ENCODE measurements at regions not wholly inside any gene's neighbourhood (a gene's known extent, or its start where the extent isn't known, plus 50 kb on each side); places are given as distances from the start of the nearest gene placed in this dataset.

GRCh38 chr11:26777372-26777808 is 55.5 kb upstream of the SLC5A12 start:
- Histone ChIP-seq H3K4me3 (no peak overlapping the region), H3K4me1 (peaks cover 0 to 25% (median 8%) of the 10 kb centered on the region in 4 donors), H3K27me3 (no peaks in the 10 kb centered on the region), H3K9me3 (no peaks in the 10 kb centered on the region), H3K36me3 (no peaks in the 10 kb centered on the region), H3K27ac (no peak overlapping the region)
- no peak for DNase-seq
- TF ChIP-seq CTCF (IDR thresholded peaks at IDR 0.05), result no peak
- intact Hi-C loops (cut with DNase I; ENCODE audit: low total_unique reads), result no loop called here

GRCh38 chr11:26778000-26778757 is 56.3 kb upstream of the SLC5A12 start:
- Histone ChIP-seq H3K4me3 (no peak overlapping the region), H3K27me3 (no peaks in the 10 kb centered on the region), H3K36me3 (no peaks in the 10 kb centered on the region), H3K9me3 (no peaks in the 10 kb centered on the region), H3K27ac (no peak overlapping the region), H3K4me1 (peaks cover 0 to 25% (median 8%) of the 10 kb centered on the region in 4 donors)
- TF ChIP-seq CTCF (IDR thresholded peaks at IDR 0.05), result no peak
- no peak for DNase-seq
- intact Hi-C loops (cut with DNase I; ENCODE audit: low total_unique reads), result no loop called here

GRCh38 chr11:26779074-26779865 is 57.4 kb upstream of the SLC5A12 start:
- DNase-seq, result no peak
- no peak overlapping the region for H3K4me3 ChIP-seq
- intact Hi-C loops (cut with DNase I; ENCODE audit: low total_unique reads), result no loop called here
- no peak overlapping the region for H3K27ac ChIP-seq
- no peaks in the 10 kb centered on the region for H3K27me3 ChIP-seq
- no peak for TF ChIP-seq CTCF (IDR thresholded peaks at IDR 0.05)
- peaks cover 0 to 25% (median 8%) of the 10 kb centered on the region in 4 donors for H3K4me1 ChIP-seq
- H3K36me3 ChIP-seq, result no peaks in the 10 kb centered on the region
- peaks cover 0 to 8% (median 4%) of the 10 kb centered on the region in 3 donors for H3K9me3 ChIP-seq

GRCh38 chr11:26780376-26781085 is 58.7 kb upstream of the SLC5A12 start:
- no peak for DNase-seq
- intact Hi-C loops (cut with DNase I; ENCODE audit: low total_unique reads), result no loop called here

More at GRCh38 chr11:26780376-26781085, 58.7 kb upstream of the SLC5A12 start:
- peaks cover 0 to 25% (median 8%) of the 10 kb centered on the region in 4 donors for H3K4me1 ChIP-seq
- H3K4me3 ChIP-seq, result no peak overlapping the region
- no peak for TF ChIP-seq CTCF (IDR thresholded peaks at IDR 0.05)
- H3K9me3 ChIP-seq, result peaks cover 0 to 12% (median 6%) of the 10 kb centered on the region in 3 donors
- H3K27me3 ChIP-seq, result no peaks in the 10 kb centered on the region
- H3K27ac ChIP-seq, result no peak overlapping the region
- H3K36me3 ChIP-seq, result no peaks in the 10 kb centered on the region
